A172 (cell line): ENCODE measurements at regions not wholly inside any gene's neighbourhood (a gene's known extent, or its start where the extent isn't known, plus 50 kb on each side); places are given as distances from the start of the nearest gene placed in this dataset.

Experiments
- DNase-seq: peaks from one replicate; pipeline ENCODE4 v3.0.0-alpha.2; 2015; ENCODE audit warnings: low spot score

DNA sequence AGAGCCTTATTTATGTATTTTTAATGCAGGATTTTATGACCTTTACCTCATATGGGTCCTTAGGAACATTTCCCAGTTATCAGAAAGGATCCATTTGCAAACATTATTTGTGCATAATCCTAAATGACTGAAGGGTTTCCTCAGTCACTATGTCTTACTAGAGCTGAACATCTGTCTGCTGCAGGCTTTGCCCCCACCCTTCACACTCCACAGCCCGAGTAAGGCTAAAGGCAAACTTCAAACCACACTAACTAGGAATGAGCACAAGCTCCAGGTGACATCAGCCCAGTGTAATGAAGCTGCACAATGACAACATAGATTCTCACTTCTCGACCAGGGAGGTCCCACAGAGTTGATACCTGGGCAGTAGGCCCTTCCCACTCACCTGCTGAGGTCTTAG, 491.3 kb upstream of the MKI67 start:
- no peak for DNase-seq

DNA sequence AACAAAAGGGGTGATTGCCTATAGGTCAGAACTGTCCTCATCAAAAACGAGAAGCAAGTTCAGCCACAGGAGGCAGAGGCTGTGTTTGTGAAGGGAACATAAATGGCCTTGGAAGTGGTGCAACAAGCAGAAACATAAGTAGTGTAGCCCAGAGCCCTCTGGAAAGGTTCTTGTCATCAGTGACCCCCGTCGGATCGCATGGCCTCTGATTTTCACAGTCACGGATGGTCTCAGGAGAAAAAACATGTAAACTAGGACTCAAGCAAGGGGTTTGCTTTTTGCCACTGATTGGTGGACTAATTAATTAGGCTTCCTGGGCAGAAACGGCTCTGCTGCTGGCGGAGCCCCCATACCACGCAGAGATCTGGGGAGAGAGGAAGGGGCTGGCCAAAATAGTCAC, 496.5 kb upstream of the MKI67 start:
- DNase-seq: no peak

DNA sequence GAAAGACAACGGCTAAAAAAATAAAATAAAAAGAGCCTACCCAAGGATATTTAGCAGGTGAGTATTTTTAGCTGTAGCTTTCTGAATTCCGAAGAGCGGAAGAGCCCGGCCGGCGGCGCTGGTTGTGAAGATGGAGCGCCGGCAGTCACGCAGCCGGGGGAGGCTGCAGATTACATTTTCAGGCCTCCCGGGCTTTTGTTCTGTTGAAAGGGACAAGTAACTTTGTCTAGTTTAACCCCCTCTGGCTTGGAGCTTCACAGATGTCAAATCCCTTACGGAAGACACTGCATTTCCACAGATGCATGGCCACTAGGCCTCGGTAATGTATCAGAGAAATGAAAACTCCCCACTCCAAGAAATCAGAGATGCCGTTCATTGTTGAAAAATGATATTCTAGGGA, 497.6 kb upstream of the MKI67 start:
- no peak for DNase-seq

DNA sequence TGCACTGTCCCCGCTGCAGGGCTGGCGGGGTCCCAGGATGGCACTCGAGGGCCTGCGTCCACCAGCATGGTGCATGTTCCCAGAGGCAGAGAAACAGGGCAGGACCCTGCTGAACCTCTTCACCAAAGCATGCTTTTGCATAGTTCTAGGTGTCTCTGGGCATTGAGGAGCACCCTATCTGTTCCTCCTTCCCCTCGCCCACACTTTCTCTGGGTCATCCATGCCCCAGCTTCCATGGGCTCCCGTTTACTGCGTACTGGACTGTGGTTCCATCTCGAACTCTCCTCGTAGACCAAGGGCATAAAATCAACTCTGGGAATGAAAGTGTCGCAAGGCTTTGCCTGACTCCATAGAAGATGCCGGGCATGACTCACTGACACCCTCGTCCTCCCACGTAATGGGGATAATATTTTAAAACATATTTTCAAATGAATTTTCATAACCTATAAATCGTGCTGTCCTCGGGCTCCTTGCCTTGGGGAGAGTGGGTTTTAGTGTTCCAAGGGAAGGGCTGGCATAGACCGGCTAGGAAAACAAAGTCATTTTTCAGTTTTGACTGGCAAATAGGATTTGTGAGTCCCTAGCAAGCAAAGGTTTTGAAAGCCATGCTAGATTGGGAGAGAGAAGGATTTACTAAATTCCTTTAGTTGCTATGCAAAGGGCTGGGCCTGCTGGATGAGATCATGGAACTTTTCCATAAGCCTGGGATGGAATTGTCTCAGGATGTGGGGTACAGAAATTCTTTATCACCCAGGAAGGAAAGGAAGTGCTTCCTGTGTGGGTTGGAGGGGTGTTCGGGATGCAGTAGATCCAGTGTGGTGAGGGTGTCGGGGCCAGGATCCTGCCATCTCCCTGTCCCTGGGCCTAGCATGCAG, 498.7 kb upstream of the MKI67 start:
- DNase-seq: no peak

DNA sequence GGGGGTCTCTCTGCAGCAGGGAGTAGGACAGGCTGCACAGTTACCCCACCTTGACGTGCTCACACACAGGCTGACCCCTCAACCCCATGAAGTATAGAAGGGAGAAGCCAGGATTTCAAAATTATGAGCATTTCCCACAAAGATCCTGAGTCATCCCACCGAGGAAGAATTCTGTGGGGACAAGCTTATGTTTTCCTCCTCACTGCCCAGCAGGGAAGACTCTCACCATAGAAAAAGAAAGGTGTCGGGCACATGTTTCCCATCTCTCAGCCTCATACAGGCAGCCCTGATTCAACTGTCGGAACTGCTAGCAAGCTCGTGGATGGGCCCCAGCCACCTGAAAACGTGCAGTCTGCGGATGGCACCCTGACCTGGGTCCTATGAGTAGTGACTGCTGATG, 499.7 kb upstream of the MKI67 start:
- DNase-seq: no peak

DNA sequence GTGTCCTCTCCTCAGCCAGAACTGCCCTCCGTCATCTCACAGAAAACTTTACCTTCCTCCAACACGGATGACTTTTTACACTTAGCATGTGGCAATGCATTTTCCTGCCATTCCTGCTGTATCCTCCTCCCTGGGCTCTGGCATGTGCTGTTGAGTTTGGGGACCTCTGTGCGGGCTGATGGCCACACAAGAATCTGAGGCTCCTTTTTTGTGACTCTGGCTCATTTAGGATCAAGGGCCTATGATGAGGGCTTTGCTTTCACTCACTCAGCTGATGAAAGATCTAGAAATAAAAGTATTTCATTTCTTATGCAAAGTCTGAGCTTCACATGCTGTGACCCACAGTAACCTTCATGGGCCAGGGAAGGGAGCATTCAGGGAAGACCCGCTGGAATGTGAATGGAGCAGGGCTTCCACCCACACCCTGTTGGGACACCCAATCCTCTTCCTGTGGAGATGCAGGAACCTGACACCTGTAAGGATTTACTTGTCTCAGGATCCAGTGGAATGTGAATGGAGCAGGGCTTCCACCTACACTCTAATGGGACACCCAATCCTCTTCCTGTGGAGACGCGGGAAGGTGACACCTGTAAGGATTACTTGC, 500.3 kb upstream of the MKI67 start:
- DNase-seq: no peak

DNA sequence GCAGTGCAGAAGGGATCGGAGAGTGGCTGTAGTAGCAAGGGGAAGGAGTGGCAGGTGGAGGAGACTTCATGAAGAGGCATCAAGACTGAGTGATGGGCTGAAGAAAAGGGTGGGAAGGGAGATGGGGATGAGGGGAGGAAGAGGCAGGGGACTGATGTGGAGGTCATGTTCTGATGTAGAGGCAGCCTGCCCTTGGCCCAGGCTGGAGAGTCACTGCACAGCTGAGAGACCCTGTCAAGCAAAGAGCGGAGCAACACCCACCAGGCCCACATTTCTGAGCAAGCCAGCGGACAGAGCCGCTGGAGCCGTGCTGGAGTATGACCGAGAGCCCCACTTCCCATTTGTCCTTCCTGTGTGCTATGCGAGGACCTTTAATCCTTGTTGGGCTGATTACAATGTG, 501.6 kb upstream of the MKI67 start:
- no peak for DNase-seq

DNA sequence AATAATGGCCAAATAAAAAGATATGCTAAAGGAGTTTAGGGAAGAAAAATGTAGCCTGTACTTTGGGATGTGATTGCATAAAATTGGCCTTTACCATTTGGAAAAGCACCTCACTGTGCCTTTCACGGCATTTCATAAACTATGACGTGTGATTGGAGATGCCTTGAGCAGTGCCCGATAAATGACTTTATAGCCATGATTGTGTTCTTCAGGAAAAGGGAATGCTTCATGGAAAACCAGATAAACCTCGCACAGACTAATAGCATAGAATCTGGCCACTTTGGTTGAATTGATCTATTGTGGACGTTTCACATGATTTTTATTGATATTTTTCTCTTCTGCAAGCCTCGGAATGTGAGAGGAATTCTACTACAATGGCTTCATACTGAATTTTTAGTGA, 502.0 kb upstream of the MKI67 start:
- no peak for DNase-seq

DNA sequence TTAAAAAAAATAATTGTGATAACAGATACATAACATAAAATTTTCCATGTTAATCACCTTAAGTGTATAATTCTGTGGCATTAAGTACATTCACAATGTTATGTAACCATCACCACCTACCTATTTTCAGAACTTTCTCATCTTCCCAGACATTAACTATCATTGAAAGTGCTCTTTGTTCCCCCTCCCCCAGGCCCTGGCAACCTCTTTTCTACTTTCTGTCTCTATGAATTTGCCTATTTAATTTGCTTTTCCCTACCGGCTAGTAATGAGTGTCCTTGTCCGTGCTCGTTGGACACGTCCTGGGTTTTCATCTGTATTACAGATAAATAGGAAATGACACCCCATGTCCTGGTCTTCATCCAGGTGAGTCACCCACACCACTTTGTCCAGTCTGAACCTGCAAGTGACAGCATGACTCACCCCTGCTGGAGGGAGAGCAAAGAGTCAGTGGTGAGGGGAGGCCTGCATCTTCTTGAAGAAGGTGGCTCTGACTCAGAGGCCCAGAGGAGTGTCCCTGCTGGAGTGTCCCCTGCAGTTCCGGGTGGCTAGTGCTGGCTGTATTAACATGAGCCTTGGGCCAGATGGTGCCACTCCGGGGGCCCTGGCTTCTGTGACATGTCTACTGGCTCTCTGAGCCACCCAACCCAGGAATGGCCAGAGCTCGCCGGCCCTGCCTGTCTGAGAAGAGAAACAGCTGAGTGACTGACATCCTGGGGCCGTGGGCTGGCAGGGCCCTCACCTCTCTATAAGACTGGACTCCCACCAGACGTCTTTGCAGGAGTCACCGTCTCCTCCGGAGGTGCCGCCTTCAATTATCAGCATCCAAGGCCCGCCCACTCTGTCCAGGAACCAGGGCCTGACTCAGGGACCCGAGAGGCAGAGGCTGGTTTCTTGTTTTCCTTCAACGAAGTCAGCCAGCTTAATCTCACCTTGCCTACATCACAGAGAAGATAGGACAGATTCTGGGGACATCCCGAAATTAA, 503.2 kb upstream of the MKI67 start:
- peak; percentile 4 for DNase-seq

DNA sequence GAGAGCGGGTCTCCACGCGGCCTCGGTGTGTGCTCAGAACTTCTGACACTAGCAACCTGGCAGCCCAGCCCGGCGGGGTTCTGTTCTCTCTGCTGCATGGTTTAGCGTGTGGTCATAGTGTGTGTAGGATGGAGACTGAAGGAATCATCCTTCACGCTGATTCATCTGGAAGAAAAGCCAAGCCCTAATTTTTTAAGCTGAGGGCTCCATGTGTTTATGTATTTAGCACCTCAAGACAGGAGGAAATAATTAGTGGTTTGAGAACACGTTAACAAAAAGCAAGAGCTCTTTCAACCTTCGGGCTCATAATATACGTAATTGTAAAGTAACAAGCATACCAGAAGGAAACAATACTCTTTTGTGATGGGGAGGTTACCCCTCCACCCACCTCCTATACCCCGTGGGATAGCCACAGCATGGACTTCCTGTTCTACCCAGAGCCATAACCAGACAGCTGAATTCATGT, 504.6 kb upstream of the MKI67 start:
- DNase-seq: no peak

DNA sequence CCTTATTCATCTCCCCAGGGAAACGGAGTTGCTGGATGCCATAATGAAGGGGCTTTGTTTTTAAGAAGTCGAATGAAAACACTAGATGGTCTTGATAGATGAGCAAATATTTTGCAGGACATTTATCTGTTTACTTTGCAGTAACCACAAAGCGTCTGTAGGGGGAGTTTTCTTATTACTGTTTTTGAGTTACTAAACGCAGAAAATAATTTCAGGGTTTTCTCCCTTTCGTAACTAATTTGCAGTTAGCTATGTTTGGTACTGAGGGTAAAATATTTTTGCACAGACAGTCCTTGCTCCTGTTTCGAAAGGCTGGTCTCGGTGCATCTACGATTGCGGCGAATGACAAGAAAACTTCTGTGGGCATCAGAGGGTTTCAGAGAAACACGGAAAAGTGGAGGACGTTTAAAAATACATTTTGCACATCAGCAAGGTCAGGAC, 505.6 kb upstream of the MKI67 start:
- DNase-seq: no peak

DNA sequence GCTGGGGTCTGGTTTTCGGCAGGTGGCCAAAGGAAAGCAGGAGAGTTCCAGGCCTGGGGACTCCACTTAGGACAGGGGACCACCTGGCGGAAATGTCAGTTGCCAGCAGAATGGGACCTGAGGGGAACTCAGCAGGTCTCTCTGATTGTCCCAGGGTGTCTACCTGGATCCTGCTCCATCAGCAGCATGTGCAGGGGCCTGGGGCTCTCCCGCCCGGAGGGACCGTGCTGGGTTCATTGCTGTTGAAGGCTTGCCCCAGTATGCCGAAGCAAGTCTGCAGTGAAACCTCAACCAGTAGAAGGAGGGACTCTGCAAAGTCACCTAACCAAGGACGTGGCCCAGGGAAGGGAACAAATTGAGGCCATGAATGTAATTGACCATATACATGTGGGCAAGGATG, 506.5 kb upstream of the MKI67 start:
- DNase-seq: no peak

DNA sequence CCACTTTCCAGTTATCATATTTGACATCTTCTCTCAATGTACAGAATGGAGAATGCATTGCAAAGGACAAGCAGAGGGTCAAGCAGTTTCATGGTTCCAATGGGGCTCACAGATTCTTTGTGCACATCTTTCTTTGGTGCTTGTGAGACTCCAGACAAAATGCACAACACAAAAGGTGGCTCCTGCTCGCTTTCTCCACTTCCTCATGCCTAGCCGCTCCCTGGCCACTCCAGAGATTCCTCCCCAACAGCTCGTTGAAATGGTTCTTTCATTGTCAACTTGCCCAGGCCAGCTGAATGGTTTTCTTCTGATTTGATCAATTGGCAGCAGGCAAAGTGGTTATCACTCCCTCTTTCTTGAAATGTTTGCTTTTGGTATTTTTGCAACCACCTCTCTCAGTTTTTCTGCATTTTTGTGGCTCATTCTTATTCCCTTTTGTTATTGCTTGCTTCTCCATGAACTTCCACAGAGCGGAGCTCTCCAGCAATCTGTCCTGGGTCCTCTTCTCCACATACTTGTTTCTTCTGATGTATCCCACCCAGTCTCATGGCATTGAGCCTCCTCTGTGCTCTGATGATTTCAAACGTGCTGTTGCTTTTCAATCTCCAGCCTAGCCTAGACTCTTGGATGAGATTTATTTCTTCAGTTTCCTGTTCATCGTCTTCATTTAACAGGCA, 507.8 kb upstream of the MKI67 start:
- DNase-seq: no peak

DNA sequence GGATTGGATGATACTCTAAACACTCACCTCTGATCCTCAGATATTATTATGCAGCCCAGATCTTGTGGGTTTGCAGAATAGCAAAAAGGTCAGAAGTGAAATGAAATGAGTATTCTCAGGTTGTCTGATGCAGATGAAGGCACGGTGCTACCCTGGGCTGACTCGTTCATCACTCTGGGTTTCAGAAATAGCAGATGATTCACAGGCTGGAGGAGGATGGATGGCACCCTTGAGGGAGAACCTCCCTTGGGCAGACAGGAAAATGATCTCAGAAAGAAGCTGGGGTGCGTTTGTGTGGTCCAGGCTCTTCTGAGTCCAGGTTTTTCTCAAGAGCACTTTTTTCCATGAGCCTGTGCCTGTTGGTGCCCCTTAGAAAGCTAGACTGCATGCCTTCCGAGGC, 515.8 kb upstream of the MKI67 start:
- no peak for DNase-seq

DNA sequence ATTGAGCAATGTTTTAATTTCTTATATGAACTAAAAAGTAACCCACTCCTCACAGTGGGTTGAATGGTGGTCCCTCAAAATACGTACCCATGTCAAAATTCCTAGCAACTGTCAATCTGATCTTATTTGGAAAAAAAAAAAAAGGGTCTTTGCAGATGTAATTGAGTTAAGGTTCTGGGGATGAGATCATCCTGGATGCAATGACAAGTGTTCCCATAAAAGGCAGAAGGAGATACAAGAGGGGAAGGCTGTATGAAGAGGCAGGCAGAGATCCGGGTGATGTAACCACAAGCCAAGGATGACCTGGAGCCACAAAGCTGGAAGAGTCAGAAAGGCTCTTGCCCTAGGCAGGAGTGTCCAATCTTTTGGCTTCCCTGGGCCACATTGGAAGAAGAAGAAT, 516.3 kb upstream of the MKI67 start:
- DNase-seq: no peak

DNA sequence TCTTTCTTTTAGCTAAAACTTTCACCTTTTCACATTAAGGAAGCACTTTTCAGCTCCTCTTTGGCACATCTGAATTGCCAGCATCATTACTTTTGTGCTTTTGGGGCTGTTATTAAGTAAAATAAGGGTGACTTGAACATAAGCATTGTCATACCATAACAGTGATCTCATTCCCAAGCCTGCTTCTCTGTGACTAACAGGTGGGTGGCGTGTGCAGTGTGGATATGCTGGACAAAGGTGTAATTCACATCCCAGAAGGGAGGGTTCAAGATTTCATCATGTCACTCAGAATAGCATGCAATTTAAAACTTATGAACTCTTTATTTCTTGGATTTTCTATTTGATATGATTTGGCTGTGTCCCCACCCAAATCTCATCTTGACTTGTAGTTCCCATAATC, 517.4 kb upstream of the MKI67 start:
- no peak for DNase-seq

DNA sequence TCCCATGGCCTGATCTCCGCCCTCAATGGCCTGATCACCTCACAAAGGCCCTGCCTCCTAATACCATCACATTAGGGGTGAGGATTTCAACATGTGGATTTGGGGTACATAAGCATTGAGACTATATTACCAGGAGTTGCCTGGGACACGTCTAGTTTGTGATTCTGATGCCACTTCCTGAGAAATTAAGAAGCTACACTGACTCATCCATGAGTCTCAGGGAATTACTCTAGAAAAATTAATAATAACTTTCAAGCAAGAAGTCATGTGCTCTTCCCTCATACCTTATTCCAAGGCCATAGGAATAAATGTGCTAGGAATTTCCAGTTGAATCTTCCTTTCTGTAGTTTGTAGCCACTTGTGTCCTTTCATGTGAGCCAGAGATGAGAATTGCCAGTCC, 519.3 kb upstream of the MKI67 start:
- DNase-seq: no peak

DNA sequence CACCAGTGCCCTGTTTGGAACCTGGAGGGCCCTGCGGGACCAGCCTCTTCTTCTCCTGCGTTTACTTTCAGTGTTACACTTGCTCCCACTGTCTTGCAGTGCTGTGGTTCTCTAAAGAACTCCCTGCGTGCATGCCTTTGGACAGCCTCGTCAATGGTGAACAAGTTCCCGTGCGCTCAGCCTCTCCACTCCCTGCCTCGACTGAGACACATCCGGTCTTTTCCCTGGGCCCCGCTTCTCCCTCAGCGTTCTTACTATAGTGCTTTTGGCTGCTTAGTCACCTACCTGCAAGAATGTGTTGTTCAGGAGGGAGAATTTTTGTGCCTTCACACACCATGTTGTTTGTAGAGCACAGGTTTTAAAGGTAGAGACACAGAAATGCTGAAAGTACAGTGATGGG, 520.7 kb upstream of the MKI67 start:
- DNase-seq: no peak

DNA sequence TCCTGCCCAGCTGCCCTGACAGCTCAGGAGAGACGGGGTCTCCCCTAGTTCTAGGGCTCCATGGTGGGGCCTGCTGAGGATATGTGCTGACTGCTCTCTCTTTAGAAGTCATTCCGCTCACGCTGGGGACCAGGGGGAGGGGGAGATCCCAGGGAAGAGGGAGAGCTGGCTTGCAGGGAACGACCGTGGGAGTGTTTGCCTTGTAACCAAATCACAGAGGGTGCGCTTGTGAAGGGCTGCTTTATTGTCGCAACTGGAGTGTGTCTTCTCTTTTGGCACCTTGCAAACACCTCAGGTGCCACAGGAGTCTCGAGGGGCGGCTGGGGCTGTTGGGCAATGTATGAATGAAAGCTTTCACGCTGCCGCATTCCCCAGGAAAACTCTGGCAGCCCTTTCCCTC, 531.3 kb upstream of the MKI67 start:
- DNase-seq: no peak

DNA sequence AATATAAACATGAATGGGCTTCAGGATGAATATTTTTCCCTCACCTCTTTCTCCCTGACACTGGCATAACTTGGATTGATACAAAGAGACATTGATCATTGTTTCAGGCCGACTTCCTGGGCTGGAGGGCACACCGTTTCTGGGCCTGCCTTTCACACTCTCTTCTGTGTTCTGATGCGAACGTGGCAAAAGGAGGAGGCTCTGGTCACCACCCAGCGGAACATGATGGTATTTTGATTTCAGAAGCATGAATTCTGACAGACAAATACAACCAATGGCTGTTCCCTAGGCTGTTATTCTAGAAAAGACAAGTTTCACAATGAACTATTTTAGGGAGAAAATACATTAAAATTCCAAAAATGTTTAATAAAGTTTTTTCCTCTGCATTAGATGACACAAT, 534.5 kb upstream of the MKI67 start:
- no peak for DNase-seq

DNA sequence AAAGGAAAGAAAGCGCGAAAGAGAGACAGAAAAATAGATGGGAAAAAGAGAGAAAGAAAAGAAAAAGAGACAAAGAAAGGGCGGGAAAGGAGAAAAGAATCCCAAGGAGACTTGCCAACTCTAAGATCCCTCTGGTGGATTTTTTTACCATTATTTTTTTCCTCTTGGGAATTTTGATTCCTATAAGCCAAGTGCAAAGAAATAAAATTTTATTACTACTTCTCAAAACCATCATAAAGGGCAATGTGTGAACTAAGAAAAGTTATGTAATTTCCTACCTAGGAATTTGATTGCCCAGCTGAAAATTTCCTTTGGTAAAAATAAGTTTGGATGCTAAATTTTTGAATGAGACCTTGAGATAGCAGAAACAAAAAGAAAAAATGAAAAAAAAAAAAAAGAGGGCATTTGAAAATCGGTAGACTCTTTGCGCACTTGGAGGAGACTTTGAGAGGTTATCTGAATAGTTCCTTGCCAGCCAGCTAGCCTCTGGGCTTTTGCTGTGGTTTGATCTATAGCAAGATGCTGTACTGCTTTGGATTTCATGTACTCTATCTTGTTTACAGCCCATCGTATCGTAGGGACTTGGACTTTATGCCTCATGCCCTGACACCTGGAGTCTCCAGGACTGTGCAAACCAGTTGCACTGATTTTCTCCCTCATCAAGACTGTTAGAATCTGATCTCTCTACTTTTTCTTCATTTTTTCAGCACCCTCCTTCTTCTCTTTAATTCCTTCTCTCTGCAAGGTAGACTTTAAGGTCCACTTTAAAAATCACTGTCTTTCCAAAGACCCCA, 535.4 kb upstream of the MKI67 start:
- no peak for DNase-seq
